ENCODE measurements at regions not wholly inside any gene's neighbourhood (a gene's known extent, or its start where the extent isn't known, plus 50 kb on each side); places are given as distances from the start of the nearest gene placed in this dataset.
"Not testable (repeated sequence)": the region's sequence is repeated elsewhere in the genome, so short reads cannot be mapped to it uniquely, and the experiment has no call there.

DNA sequence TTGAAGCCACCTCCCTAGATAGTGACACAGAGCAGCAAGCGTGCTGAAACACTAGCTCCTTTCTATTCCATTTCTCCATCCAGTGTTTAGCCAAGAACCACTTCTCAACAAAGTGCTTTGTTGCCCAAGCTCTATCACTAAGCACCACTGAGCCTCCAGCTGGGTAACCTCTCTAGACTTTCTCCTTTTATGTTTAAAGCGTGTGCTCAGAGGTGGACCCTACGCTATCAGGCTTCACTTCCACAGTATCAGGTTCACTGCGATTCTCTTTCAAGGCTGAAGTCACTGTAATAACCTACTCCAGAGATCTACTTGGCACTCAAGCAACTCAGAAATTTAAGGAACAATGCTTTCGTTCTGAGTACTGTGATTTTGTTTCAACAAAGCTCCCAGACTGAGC, 197.9 kb downstream of the LNPK start:
- DNase-seq (ENCODE audit: low read depth, low spot score): no peak
- ChIA-PET CTCF (no interaction called here), POLR2A (no interaction called here)
- H3K4me3 ChIP-seq (ENCODE audit: low read depth, low read length): no peak overlapping the region
- TF ChIP-seq, protein P1, sequence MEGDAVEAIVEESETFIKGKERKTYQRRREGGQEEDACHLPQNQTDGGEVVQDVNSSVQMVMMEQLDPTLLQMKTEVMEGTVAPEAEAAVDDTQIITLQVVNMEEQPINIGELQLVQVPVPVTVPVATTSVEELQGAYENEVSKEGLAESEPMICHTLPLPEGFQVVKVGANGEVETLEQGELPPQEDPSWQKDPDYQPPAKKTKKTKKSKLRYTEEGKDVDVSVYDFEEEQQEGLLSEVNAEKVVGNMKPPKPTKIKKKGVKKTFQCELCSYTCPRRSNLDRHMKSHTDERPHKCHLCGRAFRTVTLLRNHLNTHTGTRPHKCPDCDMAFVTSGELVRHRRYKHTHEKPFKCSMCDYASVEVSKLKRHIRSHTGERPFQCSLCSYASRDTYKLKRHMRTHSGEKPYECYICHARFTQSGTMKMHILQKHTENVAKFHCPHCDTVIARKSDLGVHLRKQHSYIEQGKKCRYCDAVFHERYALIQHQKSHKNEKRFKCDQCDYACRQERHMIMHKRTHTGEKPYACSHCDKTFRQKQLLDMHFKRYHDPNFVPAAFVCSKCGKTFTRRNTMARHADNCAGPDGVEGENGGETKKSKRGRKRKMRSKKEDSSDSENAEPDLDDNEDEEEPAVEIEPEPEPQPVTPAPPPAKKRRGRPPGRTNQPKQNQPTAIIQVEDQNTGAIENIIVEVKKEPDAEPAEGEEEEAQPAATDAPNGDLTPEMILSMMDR (IDR thresholded peaks at IDR 0.05; ENCODE audit: insufficient read depth, low read length, missing control alignments): no peak

DNA sequence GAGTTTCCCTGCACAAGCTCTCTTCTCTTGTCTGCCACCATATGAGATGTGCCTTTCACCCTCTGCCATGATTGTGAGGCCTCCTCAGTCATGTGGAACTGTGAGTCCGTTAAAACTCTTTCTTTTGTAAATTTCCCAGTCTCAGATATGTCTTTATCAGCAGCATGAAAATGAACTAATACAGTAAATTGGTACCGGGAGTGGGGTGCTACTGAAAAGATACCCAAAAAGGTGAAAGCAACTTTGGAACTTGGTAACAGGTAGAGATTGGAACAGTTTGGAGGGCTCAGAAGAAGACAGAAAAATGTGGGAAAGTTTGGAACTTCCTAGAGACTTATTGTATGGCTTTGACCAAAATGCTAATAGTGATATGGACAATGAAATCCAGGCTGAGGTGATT, 205.6 kb downstream of the LNPK start:
- CTCF ChIA-PET; H3K4me3 ChIP-seq (ENCODE audit: low read depth, low read length); DNase-seq (ENCODE audit: low read depth, low spot score); POLR2A ChIA-PET: not testable (repeated sequence)

DNA sequence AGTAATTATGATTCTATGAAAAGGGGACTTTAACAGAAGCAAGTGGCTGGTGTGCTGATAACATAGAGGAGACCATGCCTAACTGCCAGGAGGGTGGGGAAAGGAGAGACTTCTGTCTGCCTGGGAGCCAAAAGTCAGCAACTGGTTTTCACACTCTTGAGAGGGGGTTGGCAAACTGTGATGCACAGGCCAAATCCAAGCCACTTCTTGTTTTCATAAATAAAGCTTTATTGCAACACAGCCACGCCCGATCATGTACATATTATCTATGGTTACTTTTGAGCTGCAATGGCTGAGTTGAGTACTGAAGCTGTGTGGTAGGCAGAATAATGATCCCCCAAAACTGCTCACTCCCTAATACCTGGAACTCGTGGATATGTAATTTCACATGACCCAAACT, 208.4 kb downstream of the LNPK start:
- H3K4me3 ChIP-seq (ENCODE audit: low read depth, low read length): no peak overlapping the region
- ChIA-PET CTCF (no interaction called here), POLR2A (no interaction called here)
- TF ChIP-seq, protein P1 (IDR thresholded peaks at IDR 0.05; ENCODE audit: insufficient read depth, low read length, missing control alignments): no peak
- no peak for DNase-seq (ENCODE audit: low read depth, low spot score)

DNA sequence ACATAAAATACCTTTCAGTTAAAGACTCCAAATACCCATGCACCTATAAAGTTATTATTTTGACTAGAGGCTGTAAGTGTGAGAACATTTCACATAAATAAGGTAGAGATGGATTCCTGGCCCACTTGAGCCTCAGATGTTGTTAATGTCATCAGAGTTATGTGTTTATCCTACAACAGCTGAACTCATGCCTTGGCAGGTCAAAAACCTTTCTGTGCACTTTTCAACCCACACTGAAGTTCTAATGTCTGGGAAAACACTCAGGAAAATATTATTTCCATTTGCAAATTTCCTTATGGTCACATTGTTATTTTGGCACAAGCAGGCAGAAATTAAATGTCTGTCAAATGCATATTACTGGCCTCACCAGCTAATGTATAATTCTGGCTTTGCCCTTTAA, 209.2 kb downstream of the LNPK start:
- DNase-seq (ENCODE audit: low read depth, low spot score): no peak
- ChIA-PET CTCF (no interaction called here), POLR2A (no interaction called here)
- TF ChIP-seq, protein P1 (IDR thresholded peaks at IDR 0.05; ENCODE audit: insufficient read depth, low read length, missing control alignments): no peak
- H3K4me3 ChIP-seq (ENCODE audit: low read depth, low read length): no peak overlapping the region

DNA sequence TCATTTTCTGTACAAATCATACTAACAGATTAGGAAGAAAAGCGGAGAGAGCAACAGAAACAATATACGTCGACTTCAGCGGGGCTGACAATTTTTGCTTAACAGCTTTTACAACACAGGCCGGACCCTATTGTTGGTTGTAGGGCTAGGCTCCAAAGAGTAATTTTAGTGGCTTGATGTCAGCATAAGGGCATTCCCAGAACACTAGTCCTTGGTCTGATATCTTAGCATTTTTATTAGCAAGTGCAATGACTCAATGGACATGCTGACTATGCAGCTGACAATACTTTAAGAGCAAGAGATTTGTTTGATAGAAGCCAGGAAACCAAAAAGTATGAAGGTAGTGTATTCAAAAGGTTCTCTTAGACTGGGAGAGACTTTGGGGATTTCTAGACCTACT, 209.9 kb downstream of the LNPK start:
- POLR2A ChIA-PET: no interaction called here
- no peak overlapping the region for H3K4me3 ChIP-seq (ENCODE audit: low read depth, low read length)
- CTCF ChIA-PET: no interaction called here
- TF ChIP-seq, protein P1 (IDR thresholded peaks at IDR 0.05; ENCODE audit: insufficient read depth, low read length, missing control alignments): no peak
- no peak for DNase-seq (ENCODE audit: low read depth, low spot score)

DNA sequence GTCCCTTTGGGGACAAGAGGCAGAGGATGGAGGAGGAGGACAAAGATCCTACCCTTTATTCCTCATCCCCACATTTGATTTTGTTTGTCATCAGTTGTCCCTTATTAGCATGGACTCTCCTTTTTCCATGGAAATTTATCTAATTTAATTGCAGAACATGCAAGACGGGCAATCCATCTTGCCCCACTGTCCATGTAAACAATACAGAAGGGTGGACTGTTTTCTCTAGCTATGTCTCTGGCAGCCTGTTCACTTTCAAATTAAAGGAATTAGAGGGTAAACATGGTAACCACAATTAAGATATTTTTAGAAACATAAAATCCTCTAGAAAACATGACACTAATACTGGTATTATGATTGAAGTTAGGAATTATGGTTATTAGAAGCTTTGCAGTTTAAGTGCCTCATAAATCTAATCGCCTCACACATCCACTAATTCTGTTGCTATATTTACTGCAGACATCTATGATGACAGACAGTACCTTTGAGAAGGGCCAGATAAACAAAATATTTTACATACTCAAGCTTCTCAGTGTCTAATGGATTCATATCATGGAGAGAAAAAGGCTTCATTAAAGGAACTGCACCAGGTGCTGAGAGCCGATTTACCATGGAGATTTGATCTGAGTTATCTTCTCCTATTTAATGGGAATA, 215.5 kb downstream of the LNPK start:
- ChIA-PET CTCF (no interaction called here), POLR2A (no interaction called here)
- DNase-seq (ENCODE audit: low read depth, low spot score): no peak
- no peak overlapping the region for H3K4me3 ChIP-seq (ENCODE audit: low read depth, low read length)
- TF ChIP-seq, protein P1 (IDR thresholded peaks at IDR 0.05; ENCODE audit: insufficient read depth, low read length, missing control alignments): no peak

DNA sequence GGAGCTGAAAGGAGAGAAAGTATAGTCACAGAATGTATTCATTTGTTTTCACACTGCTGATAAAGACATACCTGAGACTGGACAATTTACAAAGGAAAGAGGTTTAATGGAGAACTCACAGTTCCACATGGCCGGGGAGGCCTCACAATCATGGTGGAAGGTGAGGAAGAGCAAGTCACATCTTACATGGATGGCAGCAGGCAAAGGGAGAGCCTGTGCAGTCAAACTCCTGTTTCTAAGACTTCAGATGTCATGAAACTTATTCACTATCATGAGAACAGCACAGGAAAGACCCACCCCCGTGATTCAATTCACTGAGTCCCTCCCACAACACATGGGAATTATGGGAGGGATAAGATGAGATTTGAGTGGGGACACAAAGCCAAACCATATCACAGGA, 224.7 kb downstream of the LNPK start:
- H3K4me3 ChIP-seq (ENCODE audit: low read depth, low read length); POLR2A ChIA-PET; DNase-seq (ENCODE audit: low read depth, low spot score); CTCF ChIA-PET: not testable (repeated sequence)

Measured in AG04449 (cell line).